Skeletal muscle satellite cell (primary cell): ENCODE measurements at regions not wholly inside any gene's neighbourhood (a gene's known extent, or its start where the extent isn't known, plus 50 kb on each side); places are given as distances from the start of the nearest gene placed in this dataset.

Source experiments
- H3K27me3 ChIP-seq: 2 replicates; pipeline ENCODE4 v1.7.0; 2013; ENCODE audit warnings: low read length; ENCODE audit not compliant: control insufficient read depth, insufficient read depth
- H3K36me3 ChIP-seq: 2 replicates; pipeline ENCODE4 v1.7.0; 2013; ENCODE audit warnings: mild to moderate bottlenecking, control low read depth, low read length; ENCODE audit not compliant: insufficient read depth
- H3K4me1 ChIP-seq: 2 replicates; pipeline ENCODE4 v1.7.0; 2013; ENCODE audit warnings: low read length; ENCODE audit not compliant: control insufficient read depth, insufficient read depth
- H3K4me2 ChIP-seq: 2 replicates; pipeline ENCODE4 v1.7.0; 2013; ENCODE audit warnings: mild to moderate bottlenecking, low read length
- H3K4me3 ChIP-seq: 2 replicates; pipeline ENCODE4 v1.7.0; 2013; ENCODE audit warnings: low read length
- H3K9ac ChIP-seq: 2 replicates; pipeline ENCODE4 v1.7.0; 2013; ENCODE audit warnings: mild to moderate bottlenecking, low read depth, low read length, moderate library complexity
- H3K9me3 ChIP-seq: replicated peaks from 2 replicates; pipeline ENCODE4 v1.7.0; 2013; ENCODE audit warnings: mild to moderate bottlenecking, control low read depth, low read length

DNA sequence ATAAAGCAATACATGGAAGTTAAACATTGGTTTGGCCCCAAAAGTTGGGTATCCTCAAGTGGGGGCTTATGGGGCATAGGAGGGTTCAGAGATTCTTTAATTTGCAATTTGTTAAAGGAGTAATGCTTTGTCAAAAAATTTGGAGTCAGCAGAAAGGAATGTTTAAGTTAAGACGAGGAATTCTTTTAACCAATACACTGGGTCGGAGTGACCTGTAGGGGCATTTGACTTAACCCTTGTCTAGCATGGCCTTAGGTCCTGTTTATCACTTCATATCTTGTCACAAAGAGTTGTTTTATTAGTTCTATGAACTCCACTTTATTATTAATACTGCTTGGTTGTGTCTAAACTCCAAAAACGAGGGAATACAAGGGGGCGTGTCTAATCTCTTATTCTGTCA lies 656.1 kb upstream of the RORB start:
- no peaks in the 10 kb centered on the region for H3K27me3 ChIP-seq
- no peak overlapping the region for H3K9ac ChIP-seq
- H3K4me1 ChIP-seq: no peaks in the 10 kb centered on the region
- no peaks in the 10 kb centered on the region for H3K9me3 ChIP-seq
- H3K36me3 ChIP-seq: no peaks in the 10 kb centered on the region
- no peak overlapping the region for H3K4me3 ChIP-seq
- H3K4me2 ChIP-seq: no peak overlapping the region

DNA sequence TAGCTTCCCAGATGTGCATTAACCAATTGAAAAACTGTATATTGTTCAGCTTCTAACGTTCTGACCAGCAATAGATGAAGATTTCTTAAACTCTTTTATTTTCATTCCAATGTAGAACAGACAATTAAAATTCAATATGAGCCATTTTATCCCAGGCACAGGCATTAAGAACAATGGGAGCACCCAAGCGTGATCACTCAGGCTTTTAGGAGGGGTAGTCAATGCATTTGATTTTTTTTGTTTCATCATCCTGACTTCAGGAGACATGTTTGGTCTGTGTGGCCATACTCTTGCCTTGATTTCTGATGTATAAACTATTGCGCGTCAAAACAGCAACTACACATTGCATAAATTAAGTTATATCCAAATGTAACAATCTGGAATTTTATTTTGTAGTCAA lies 653.0 kb upstream of the RORB start:
- no peaks in the 10 kb centered on the region for H3K27me3 ChIP-seq
- H3K4me2 ChIP-seq: no peak overlapping the region

DNA sequence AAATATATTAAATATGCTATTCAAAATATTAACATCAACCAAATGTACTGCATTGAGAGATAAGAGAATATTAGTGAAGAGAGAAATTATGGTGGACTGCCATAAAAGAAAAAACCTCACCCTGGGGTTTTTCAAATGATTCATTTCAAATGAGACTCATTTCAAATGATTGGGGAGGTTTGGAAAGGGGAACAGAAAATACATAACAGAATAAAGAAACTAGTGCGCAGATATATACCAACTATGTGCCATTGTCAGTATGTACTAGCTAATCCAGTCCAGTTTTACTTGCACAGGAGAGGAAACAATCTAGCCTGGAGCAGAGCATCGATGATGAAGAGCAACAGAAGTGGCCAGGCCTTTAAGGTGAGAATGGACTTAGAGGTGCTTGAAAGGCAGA lies 651.6 kb upstream of the RORB start:
- Histone ChIP-seq H3K9me3 (no peaks in the 10 kb centered on the region), H3K4me1 (peaks cover 7% of the 10 kb centered on the region), H3K9ac (no peak overlapping the region), H3K27me3 (no peaks in the 10 kb centered on the region), H3K4me3 (no peak overlapping the region), H3K4me2 (no peak overlapping the region), H3K36me3 (no peaks in the 10 kb centered on the region)

More for the DNA sequence above, 653.0 kb upstream of the RORB start:
- Histone ChIP-seq H3K36me3 (no peaks in the 10 kb centered on the region), H3K9me3 (no peaks in the 10 kb centered on the region), H3K9ac (no peak overlapping the region), H3K4me1 (peaks cover 7% of the 10 kb centered on the region), H3K4me3 (no peak overlapping the region)

GRCh38 chr9:73845954-73846690 lies 651.0 kb upstream of the RORB start:
- Histone ChIP-seq H3K4me2 (no peak overlapping the region), H3K36me3 (no peaks in the 10 kb centered on the region), H3K27me3 (no peaks in the 10 kb centered on the region), H3K9ac (no peak overlapping the region), H3K4me3 (no peak overlapping the region), H3K9me3 (no peaks in the 10 kb centered on the region), H3K4me1 (peaks cover 7% of the 10 kb centered on the region)

DNA sequence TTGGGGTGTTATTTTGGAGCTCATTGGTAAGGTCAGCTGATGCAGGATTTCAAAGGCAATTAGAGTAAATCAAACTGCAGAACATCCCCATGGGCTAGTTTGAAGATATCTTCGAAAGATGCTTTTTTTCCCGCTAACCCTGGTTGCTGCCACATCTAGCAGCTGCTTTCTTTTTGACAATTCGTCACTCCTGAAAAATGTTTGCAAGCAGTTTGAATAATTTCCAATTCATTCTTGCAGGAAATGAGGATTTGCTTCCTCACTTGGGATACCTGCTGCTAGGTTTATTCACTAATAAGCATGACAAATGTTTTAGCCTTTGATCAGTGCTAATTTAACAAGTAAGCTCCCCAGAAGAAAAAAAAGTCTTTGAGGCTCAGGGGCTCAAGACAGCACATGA lies 649.6 kb upstream of the RORB start:
- H3K4me1 ChIP-seq: peaks cover 7% of the 10 kb centered on the region
- H3K36me3 ChIP-seq: no peaks in the 10 kb centered on the region
- no peak overlapping the region for H3K9ac ChIP-seq
- peak overlapping the region; percentile 9 for H3K4me2 ChIP-seq
- H3K4me3 ChIP-seq: no peak overlapping the region
- H3K9me3 ChIP-seq: no peaks in the 10 kb centered on the region
- H3K27me3 ChIP-seq: no peaks in the 10 kb centered on the region

GRCh38 chr9:73853549-73853948 lies 643.6 kb upstream of the RORB start:
- Histone ChIP-seq H3K4me1 (no peaks in the 10 kb centered on the region), H3K9me3 (no peaks in the 10 kb centered on the region), H3K4me3 (no peak overlapping the region)

DNA sequence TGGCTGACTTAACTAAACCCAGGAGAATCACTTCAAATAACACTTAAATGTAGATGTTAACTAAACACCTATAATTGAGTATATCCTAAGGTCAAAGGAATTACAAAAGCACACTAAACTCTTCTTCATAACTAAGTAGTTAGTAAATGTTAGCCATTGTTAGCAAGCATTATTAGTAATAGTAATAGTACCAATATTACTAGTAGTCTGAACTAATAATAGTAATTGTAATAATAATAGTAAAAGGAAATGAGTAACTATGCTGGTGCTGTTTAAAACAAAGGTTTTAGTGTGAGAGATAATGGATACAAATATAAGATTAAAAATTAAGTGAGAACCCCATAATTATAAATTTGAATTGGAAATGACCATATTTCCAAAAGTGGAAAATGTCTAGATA lies 641.9 kb upstream of the RORB start:
- Histone ChIP-seq H3K4me3 (no peak overlapping the region), H3K4me1 (no peaks in the 10 kb centered on the region), H3K4me2 (no peak overlapping the region), H3K9ac (no peak overlapping the region), H3K27me3 (no peaks in the 10 kb centered on the region), H3K36me3 (no peaks in the 10 kb centered on the region), H3K9me3 (no peaks in the 10 kb centered on the region)

More at GRCh38 chr9:73853549-73853948, 643.6 kb upstream of the RORB start:
- Histone ChIP-seq H3K27me3 (no peaks in the 10 kb centered on the region), H3K9ac (no peak overlapping the region), H3K4me2 (no peak overlapping the region), H3K36me3 (no peaks in the 10 kb centered on the region)

- Histone ChIP-seq H3K9me3 (no peaks in the 10 kb centered on the region), H3K4me3 (no peak overlapping the region), H3K4me2 (peak overlapping the region; percentile 9), H3K27me3 (no peaks in the 10 kb centered on the region), H3K9ac (no peak overlapping the region), H3K4me1 (peaks cover 33% of the 10 kb centered on the region), H3K36me3 (no peaks in the 10 kb centered on the region)
Measured at GRCh38 chr9:73863924-73864323, 633.2 kb upstream of the RORB start.

- Histone ChIP-seq H3K9me3 (no peaks in the 10 kb centered on the region), H3K4me1 (peaks cover 42% of the 10 kb centered on the region), H3K36me3 (no peaks in the 10 kb centered on the region), H3K4me3 (no peak overlapping the region), H3K9ac (no peak overlapping the region), H3K27me3 (no peaks in the 10 kb centered on the region), H3K4me2 (no peak overlapping the region)
Measured at GRCh38 chr9:73866451-73866850, 630.7 kb upstream of the RORB start.

- peak overlapping the region; percentile 1 for H3K4me2 ChIP-seq
- no peak overlapping the region for H3K9ac ChIP-seq
- H3K36me3 ChIP-seq: no peaks in the 10 kb centered on the region
- H3K4me1 ChIP-seq: peaks cover 24% of the 10 kb centered on the region
- no peaks in the 10 kb centered on the region for H3K9me3 ChIP-seq
- H3K4me3 ChIP-seq: no peak overlapping the region
- H3K27me3 ChIP-seq: no peaks in the 10 kb centered on the region
Measured at GRCh38 chr9:73869264-73869663, 627.9 kb upstream of the RORB start.

GRCh38 chr9:73871636-73872035 lies 625.5 kb upstream of the RORB start:
- Histone ChIP-seq H3K4me2 (no peak overlapping the region), H3K9ac (no peak overlapping the region), H3K27me3 (no peaks in the 10 kb centered on the region), H3K36me3 (no peaks in the 10 kb centered on the region), H3K4me1 (peaks cover 13% of the 10 kb centered on the region), H3K4me3 (no peak overlapping the region), H3K9me3 (no peaks in the 10 kb centered on the region)

GRCh38 chr9:73872701-73873100 lies 624.4 kb upstream of the RORB start:
- Histone ChIP-seq H3K4me1 (peaks cover 13% of the 10 kb centered on the region), H3K9me3 (no peaks in the 10 kb centered on the region), H3K9ac (no peak overlapping the region), H3K36me3 (no peaks in the 10 kb centered on the region), H3K4me3 (no peak overlapping the region), H3K4me2 (no peak overlapping the region), H3K27me3 (no peaks in the 10 kb centered on the region)
